HG02970 (cell line): ENCODE measurements at regions not wholly inside any gene's neighbourhood (a gene's known extent, or its start where the extent isn't known, plus 50 kb on each side); places are given as distances from the start of the nearest gene placed in this dataset.
"Not testable (repeated sequence)": the region's sequence is repeated elsewhere in the genome, so short reads cannot be mapped to it uniquely, and the experiment has no call there.

Source experiments
- ATAC-seq: cut with Tn5 transposase; IDR thresholded peaks from one replicate; pipeline ENCODE4 v1.9.1; 2021; ENCODE audit warnings: mild to moderate bottlenecking, moderate library complexity, moderate number of reproducible peaks; ENCODE audit not compliant: unreplicated experiment, low FRiP score

- ATAC-seq = no peak
These were observed 176.3 kb downstream of the ERMARD start for GRCh38 chr6:169927711-169928110.

- ATAC-seq = no peak
These were observed 175.4 kb downstream of the ERMARD start for GRCh38 chr6:169926617-169927417.

GRCh38 chr6:169923468-169924464 lies 172.3 kb downstream of the ERMARD start:
- no peak for ATAC-seq

- no peak for ATAC-seq
These were observed 170.7 kb downstream of the ERMARD start for GRCh38 chr6:169921853-169922824.

- no peak for ATAC-seq
These were observed 169.8 kb downstream of the ERMARD start for GRCh38 chr6:169921217-169921616.

- ATAC-seq = no peak
These were observed 169.1 kb downstream of the ERMARD start for GRCh38 chr6:169920359-169921020.

GRCh38 chr6:169918954-169919549 lies 167.6 kb downstream of the ERMARD start:
- no peak for ATAC-seq

GRCh38 chr6:169918239-169918953 lies 167.0 kb downstream of the ERMARD start:
- ATAC-seq = no peak

- ATAC-seq = no peak
These were observed 165.7 kb downstream of the ERMARD start for GRCh38 chr6:169917153-169917552.

GRCh38 chr6:169915769-169916550 lies 164.5 kb downstream of the ERMARD start:
- no peak for ATAC-seq

- ATAC-seq = not testable (repeated sequence)
These were observed 162.3 kb downstream of the ERMARD start for GRCh38 chr6:169913745-169914144.

- no peak for ATAC-seq
These were observed 161.7 kb downstream of the ERMARD start for GRCh38 chr6:169913096-169913638.

GRCh38 chr6:169912266-169913095 lies 161.1 kb downstream of the ERMARD start:
- ATAC-seq = no peak

- no peak for ATAC-seq
These were observed 160.1 kb downstream of the ERMARD start for GRCh38 chr6:169911264-169912263.

- ATAC-seq = no peak
These were observed 157.7 kb downstream of the ERMARD start for GRCh38 chr6:169909113-169909512.
